Esophagus muscularis mucosa (tissue), 4 donors: ENCODE measurements at regions not wholly inside any gene's neighbourhood (a gene's known extent, or its start where the extent isn't known, plus 50 kb on each side); places are given as distances from the start of the nearest gene placed in this dataset.
A peak's percentile ranks its signal among the peaks of the same experiment; 100 is the strongest.

ENCODE experiments used
- DNase-seq: peaks from one replicate; pipeline ENCODE4 v3.0.0-alpha.2; 2017; ENCODE audit errors: extremely low spot score
- H3K27ac ChIP-seq, 4 donors: fragments of 200-600 bp; sonication (generic); replicated peaks in 1 of 4; 1 replicate in 3 of 4; 2 replicates in 1 of 4; pipeline ENCODE4 v1.5.1; 2016 to 2019; ENCODE audit warnings: mild to moderate bottlenecking in 1 of 4
- H3K27me3 ChIP-seq, 4 donors: fragments of 200-600 bp; sonication (generic); one replicate each; pipeline versions ENCODE4 v1.5.1 to v1.6.0; 2016 to 2019
- H3K36me3 ChIP-seq, 4 donors: fragments of 200-600 bp; sonication (generic); one replicate each; pipeline ENCODE4 v1.5.1; 2016 to 2019
- H3K4me1 ChIP-seq, 4 donors: fragments of 200-600 bp; sonication (generic); one replicate each; pipeline ENCODE4 v1.5.1; 2016 to 2019
- H3K4me3 ChIP-seq, 4 donors: fragments of 200-600 bp; sonication (generic); 1 replicate in 2 of 4; 2 replicates in 2 of 4; pipeline ENCODE4 v1.5.1; 2016 to 2019; ENCODE audit warnings: mild to moderate bottlenecking in 4 of 4, moderate library complexity in 1 of 4
- H3K9me3 ChIP-seq, 4 donors: fragments of 200-600 bp; sonication (generic); 1 replicate in 3 of 4; 2 replicates in 1 of 4; pipeline ENCODE4 v1.5.1; 2016 to 2019
- EP300 ChIP-seq: sonication (generic); formaldehyde crosslinking; IDR thresholded peaks from one replicate; pipeline ENCODE4 v1.6.1; 2017; ENCODE audit warnings: antibody characterized with exemption
- POLR2A ChIP-seq: fragments of 450-650 bp; IDR thresholded peaks from one replicate; pipeline ENCODE4 v1.6.1; 2017; ENCODE audit warnings: antibody characterized with exemption, moderate library complexity, mild to moderate bottlenecking, low read depth
- POLR2AphosphoS5 ChIP-seq, 2 donors: sonication (generic); formaldehyde crosslinking; IDR thresholded peaks; one replicate each; pipeline ENCODE4 v1.6.1; 2017; ENCODE audit warnings: antibody characterized with exemption in 2 of 2
- WGBS: methylation state at CpG from one replicate; pipeline ENCODE4 v1.1.5; 2018; 5-methylcytosine and 5-hydroxymethylcytosine counted together
- intact Hi-C: fragments of 100-400 bp; cut with DNase I; formaldehyde crosslinking; loops from one replicate; pipeline ENCODE4 v1.15.1; 2023
- TF ChIP-seq, protein P1 (sequence below), 3 experiments: fragments of 200-600 bp in 2 of 3; fragments of 450-650 bp in 1 of 3; sonication (generic) in 2 of 3; IDR thresholded peaks; one replicate each; pipeline ENCODE4 v1.5.1; 2017 to 2019; ENCODE audit warnings: antibody characterized with exemption in 3 of 3, mild to moderate bottlenecking in 2 of 3, moderate library complexity in 1 of 3

DNA sequence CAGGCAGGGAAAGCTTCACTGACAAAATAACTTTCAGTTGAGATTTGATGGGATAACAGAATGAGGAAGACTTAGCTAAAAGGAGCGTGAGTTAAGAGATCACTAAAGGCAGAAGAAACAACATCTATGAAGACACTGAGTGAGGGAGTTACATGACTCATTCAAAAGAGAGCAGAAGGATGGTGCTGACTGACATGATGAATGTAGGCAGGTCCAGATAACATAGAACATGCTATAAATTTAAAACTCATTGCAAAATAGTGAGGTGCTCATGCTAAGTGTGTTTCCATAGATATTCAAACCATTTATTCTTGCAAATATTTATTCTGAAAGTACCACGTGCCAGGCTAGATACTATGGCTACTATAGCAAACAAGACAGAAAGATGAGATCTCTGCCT is 116.4 kb upstream of the DGKB start:
- Histone ChIP-seq H3K27ac (no peak overlapping the region), H3K4me1 (peaks cover 0 to 11% (median 8%) of the 10 kb centered on the region in 4 donors), H3K27me3 (no peaks in the 10 kb centered on the region), H3K9me3 (no peaks in the 10 kb centered on the region), H3K36me3 (no peaks in the 10 kb centered on the region), H3K4me3 (no peak overlapping the region)
- intact Hi-C loops, result loop anchor here (10.0 kb wide), 1 partner anchor 114 kb away; the partner anchor contains the start of gene DGKB
- 33% methylated on average over 2 of the region's 2 CpGs for WGBS
- no peak for DNase-seq
- TF ChIP-seq POLR2AphosphoS5 (IDR thresholded peaks at IDR 0.05) (no peak), EP300 (no peak), POLR2A (no peak)
- TF ChIP-seq, protein P1, sequence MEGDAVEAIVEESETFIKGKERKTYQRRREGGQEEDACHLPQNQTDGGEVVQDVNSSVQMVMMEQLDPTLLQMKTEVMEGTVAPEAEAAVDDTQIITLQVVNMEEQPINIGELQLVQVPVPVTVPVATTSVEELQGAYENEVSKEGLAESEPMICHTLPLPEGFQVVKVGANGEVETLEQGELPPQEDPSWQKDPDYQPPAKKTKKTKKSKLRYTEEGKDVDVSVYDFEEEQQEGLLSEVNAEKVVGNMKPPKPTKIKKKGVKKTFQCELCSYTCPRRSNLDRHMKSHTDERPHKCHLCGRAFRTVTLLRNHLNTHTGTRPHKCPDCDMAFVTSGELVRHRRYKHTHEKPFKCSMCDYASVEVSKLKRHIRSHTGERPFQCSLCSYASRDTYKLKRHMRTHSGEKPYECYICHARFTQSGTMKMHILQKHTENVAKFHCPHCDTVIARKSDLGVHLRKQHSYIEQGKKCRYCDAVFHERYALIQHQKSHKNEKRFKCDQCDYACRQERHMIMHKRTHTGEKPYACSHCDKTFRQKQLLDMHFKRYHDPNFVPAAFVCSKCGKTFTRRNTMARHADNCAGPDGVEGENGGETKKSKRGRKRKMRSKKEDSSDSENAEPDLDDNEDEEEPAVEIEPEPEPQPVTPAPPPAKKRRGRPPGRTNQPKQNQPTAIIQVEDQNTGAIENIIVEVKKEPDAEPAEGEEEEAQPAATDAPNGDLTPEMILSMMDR (IDR thresholded peaks at IDR 0.05), result no peak

DNA sequence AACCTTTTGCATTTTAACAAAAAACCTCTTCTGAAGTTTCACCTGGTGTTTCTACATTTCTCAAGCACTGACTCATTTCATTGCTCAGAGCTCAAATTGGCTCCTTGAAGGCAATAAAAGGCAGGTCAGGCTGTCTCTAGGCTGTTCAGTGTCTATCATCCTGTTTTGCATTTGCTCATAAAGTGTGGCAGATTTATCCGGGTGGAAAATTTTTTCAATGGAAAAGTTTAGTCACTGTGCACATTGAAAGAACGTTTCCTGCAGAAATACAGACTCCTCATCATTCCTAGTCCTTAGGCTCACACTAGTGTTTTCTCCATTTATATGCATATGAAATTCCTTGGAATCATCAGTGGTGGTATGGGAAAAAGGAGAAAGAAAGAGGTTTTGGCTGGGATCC is 114.2 kb upstream of the DGKB start:
- TF ChIP-seq, protein P1 (IDR thresholded peaks at IDR 0.05), result no peak
- TF ChIP-seq POLR2AphosphoS5 (IDR thresholded peaks at IDR 0.05) (no peak), EP300 (no peak), POLR2A (no peak)
- H3K36me3 ChIP-seq, result no peaks in the 10 kb centered on the region
- H3K4me1 ChIP-seq, result peaks cover 0 to 11% (median 8%) of the 10 kb centered on the region in 4 donors
- H3K27ac ChIP-seq, result no peak overlapping the region
- no peak overlapping the region for H3K4me3 ChIP-seq
- no peaks in the 10 kb centered on the region for H3K27me3 ChIP-seq
- intact Hi-C loops, result loop anchor here (2.0 to 10.0 kb wide), 2 partner anchors 112 to 300 kb away; partner anchors contain the start of gene DGKB
- H3K9me3 ChIP-seq, result no peaks in the 10 kb centered on the region
- no peak for DNase-seq
- WGBS, result 60% methylated on average over 2 of the region's 2 CpGs

DNA sequence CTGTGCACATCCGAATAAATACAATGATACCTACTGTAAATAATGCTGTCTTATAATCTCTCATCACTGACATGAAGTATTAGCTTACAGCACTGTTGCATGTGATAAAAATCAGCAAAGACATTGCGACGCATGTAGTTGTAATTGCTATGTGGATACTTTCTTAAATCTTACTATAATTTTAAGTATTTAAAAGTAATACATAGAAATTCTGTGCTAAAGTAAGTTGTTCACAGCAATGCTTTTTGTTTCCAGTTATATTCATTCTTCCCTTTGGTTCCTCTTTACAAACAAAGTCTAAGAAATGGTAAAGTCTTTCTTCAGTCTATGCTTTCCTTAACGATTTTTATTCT is 113.7 kb upstream of the DGKB start:
- WGBS, result 33% methylated on average over 4 of the region's 4 CpGs
- no peak for DNase-seq
- Histone ChIP-seq H3K4me1 (peaks cover 0 to 11% (median 8%) of the 10 kb centered on the region in 4 donors), H3K27me3 (no peaks in the 10 kb centered on the region), H3K4me3 (peak overlapping the region in 3 of 4 donors; percentile 26 to 45 (median 39)), H3K9me3 (no peaks in the 10 kb centered on the region), H3K27ac (no peak overlapping the region), H3K36me3 (no peaks in the 10 kb centered on the region)
- intact Hi-C loops, result loop anchor here (2.0 to 10.0 kb wide), 2 partner anchors 111 to 299 kb away; partner anchors contain the start of gene DGKB
- TF ChIP-seq POLR2AphosphoS5 (IDR thresholded peaks at IDR 0.05) (no peak), POLR2A (no peak)
- TF ChIP-seq, protein P1 (IDR thresholded peaks at IDR 0.05), result no peak

DNA sequence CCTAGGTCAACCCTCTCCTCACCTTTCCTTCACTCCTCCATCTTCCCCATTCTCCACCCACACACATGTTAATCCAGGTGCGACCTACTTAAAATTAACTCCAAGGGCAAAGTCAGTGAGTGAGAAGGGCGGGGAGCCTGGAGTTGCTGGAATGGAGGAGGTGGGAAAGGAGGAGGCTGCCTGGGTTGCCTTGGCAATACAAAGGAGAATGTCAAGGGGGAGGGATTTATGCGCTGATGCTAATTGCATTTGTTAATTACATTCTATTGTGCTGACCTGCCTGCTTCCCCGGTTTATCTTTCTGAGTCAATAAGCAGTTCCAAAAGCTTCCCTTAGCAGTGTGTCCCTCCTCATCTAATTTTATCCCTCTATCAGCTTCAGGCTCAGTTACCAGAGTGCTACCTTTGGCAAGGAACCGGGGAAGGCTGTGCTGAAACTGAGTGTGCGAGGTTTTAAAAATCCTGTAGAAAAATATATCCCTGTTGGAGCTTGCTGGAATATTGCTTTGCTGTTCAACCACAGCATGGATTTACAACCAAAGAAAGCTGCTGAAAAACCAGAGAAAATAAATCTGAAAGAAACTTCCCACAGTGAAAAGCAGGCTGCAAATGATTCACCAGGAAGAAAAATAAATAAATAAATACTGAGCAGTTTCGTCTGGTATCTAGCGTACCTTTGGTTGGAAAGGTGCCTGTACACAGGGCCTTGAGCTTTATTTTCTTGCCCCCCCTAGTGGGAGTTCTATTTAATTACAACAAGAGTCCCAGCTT is 113.2 kb upstream of the DGKB start:
- no peak for TF ChIP-seq POLR2AphosphoS5 (IDR thresholded peaks at IDR 0.05)
- TF ChIP-seq, protein P1 (IDR thresholded peaks at IDR 0.05), result peak; percentile 63 to 71 (median 71)
- Histone ChIP-seq H3K4me1 (peaks cover 0 to 11% (median 8%) of the 10 kb centered on the region in 4 donors), H3K4me3 (peak overlapping the region; percentile 26 to 45 (median 34)), H3K36me3 (no peaks in the 10 kb centered on the region), H3K27me3 (no peaks in the 10 kb centered on the region), H3K9me3 (no peaks in the 10 kb centered on the region), H3K27ac (no peak overlapping the region)
- WGBS, result 28% methylated on average over 8 of the region's 8 CpGs
- intact Hi-C loops, result loop anchor here (2.0 to 10.0 kb wide), 2 partner anchors 111 to 299 kb away; partner anchors contain the start of gene DGKB
- DNase-seq, result no peak
